ENCODE measurements at regions not wholly inside any gene's neighbourhood (a gene's known extent, or its start where the extent isn't known, plus 50 kb on each side); places are given as distances from the start of the nearest gene placed in this dataset.

DNA sequence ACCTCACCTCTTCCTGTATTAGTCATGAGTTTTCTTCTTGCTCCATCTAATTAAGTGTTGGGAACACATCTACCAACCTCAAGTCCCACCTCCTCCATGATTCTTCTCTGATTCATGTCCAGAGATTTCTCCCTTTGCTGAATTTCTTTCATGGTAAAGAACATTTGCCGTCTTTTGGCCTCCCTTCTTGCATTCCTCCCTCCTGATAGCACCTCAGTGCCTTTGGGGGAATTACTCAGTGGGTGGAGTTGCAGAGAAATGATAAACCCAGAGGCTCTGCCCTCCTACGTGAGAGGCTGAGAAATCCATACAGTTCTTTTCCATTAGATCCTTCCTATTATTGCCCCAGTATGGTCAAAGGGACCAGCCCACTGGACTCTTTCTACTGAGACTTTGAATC, 651.9 kb downstream of the SLC4A3 start:
- no peak for DNase-seq (ENCODE audit: low spot score)

DNA sequence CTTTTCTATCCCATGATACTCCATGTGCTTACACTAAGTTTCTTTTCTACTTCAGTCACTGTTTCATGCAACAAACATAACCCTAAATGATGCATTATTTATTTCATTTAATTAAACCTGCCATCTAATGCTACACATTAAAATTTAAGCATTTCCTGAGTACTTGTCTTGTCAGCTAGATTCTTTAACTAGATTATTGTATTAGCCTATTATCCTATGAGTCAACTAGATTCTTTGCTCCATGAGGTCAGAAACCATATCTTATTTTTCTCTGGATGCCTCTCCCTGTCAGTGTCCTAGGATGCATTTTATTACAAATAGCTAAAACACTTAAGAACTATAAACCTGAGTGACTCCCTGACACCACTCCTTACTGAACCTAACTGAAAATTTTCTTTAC, 652.4 kb downstream of the SLC4A3 start:
- DNase-seq (ENCODE audit: low spot score): no peak

DNA sequence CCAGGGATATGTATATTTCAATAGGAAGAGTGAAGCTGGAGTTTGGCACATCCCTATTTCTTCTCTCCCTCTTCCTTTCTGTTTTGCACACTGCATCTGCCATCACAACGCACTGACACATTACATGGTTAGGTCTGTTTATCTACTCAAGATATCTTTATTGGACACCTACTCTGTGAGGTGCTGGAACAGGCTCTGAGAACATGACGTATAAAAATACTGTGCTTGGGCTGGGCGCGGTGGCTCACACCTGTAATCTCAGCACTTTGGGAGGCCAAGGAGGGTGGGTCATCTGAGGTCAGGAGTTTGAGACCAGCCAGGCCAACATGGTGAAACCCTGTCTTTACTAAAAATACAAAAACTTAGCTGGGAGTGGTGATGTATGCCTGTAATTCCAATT, 653.3 kb downstream of the SLC4A3 start:
- DNase-seq (ENCODE audit: low spot score): no peak

DNA sequence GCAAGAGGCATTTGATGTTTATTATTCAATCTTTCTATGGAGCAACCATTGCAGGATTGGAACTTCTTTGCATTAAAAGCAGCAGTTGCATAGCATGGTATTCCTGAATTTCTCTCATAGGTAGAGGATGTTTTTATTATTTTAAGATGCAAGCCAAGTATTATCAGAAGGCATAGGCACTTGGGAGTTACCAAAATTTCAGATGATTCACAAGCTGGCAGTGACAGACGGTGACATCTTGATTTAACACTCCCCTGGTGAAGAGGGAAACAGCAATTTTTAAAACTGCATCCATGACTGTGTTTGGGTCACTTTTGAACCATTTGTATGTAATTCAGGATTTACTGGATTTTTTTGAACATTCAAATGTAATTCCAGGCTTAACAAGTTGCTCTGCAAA, 654.3 kb downstream of the SLC4A3 start:
- DNase-seq (ENCODE audit: low spot score): no peak

DNA sequence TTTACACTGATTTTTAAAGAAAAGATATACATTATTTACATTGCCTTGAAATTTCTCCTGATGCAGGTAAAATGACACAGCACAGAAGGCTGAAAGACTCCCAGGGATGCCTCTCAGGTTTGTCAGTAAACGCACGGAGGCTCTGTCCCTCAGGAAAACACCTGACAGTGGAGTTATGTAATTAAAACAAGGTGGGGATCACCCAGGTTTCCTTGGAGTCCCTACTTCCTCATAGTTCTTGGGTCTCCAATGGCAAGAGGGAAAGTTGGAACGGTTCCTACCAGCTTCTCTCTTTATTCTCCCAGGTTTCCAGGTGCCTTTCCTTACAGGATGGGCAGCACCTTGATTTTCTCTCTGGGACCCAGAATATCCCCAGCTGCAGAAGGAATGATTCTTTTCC, 654.8 kb downstream of the SLC4A3 start:
- DNase-seq (ENCODE audit: low spot score): no peak

DNA sequence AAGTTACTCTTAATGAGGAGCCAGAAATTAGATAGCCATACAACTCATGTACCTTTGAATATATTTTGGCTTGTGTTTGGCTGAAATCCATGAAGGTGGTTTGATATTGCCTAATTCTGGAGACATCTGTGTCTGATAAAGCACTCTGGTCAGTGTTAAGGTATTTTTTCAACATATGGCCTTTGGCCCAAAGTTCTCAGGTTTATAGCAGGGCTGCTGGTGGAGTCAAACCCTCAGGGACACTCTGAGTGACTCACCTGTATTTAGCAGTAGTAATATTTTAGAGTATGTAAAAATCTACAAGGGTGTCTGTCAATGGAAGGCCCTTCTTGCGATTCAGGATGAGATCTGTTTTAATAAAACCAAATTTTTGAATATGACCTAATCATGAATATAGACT, 666.5 kb downstream of the SLC4A3 start:
- no peak for DNase-seq (ENCODE audit: low spot score)

DNA sequence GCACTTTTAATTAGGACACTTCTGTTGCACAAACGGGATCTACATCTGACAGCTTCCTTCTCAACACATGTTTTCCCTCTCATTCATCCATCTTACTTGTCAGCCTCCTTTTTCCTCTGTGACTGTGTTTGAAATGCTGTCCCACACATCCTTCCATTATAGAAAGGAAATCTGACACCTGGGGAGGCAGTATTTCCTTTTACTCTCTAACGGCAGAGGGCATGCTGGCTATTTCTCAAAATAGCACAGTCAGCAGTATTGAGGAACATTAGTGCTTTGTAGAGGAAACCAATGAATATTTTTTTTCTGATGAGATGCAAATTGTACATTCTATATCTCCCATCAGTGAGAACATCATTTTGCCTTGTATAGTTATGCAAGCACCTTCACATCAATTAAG, 668.7 kb downstream of the SLC4A3 start:
- DNase-seq (ENCODE audit: low spot score): no peak

DNA sequence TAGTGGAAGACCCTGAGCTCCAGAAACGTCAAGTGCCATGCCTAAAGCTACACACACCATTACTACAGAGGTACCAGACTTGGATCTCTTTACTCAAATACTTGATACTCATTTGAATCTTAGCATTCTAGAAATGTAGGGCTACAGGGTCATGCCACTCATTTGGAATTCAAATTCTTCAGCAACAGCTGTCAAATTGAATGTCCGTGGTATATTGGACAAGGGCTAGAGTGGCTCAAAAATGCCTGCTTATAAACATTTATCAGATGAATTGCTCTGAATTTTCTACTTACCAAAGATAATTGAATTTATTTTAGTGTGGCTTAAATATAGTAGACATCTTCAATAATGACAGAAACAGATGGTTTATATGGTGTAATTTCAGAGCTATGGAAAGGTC, 669.7 kb downstream of the SLC4A3 start:
- DNase-seq (ENCODE audit: low spot score): no peak

DNA sequence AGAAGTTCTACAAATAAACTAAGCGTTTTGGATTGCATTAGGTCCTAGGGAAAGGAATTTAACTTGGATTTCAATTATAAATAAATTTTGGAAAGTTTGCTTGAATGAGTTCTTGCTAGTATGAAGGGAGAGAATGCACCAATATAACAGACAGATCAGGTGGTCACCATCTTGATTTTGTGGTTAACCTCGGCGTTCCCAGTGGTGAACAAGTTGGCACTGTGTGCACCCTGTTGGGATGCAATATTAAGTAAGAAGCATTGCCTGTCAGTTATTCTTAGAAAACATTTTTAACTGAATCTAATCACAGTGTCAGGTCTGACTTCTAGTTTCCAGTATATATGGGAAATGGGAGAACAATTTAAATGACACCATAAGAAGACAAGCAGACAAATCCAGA, 673.4 kb downstream of the SLC4A3 start:
- DNase-seq (ENCODE audit: low spot score): no peak

DNA sequence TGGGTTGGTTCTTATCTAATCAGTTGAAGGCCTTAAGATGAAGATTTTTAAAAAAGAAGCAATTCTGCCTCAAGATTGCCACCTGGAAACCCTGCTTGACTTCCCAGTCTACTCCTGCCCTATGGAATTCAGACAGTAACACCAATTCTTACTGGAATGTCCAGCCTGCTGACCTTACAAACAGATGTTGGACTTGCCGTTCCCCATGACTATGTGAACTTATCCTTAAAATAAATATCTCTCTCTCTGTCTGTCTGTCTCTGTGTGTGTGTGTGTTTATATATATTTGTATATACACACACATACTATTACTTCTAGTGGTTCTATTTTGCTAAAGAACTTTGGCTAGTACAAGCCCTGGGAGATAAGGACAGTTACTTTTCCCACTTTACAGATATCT, 675.3 kb downstream of the SLC4A3 start:
- DNase-seq (ENCODE audit: low spot score): no peak

DNA sequence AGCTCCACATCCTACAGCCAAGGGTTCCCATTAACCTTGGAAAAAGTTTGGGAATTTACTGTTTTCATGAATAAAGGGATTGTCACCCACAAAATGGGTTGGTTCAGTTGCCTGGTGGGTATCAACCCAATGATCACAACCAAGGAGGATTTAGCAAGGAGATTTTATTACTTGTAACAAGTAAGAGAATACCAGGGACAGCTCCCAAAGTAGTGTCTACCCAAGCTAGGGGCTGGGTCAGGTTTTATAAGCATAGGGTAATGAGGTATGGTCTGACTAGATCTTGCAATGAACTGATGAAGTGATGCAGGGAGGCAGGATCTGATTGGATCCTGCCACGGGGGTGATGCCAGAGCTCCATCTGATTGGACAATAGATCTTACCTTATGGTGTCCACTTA, 681.8 kb downstream of the SLC4A3 start:
- no peak for DNase-seq (ENCODE audit: low spot score)

DNA sequence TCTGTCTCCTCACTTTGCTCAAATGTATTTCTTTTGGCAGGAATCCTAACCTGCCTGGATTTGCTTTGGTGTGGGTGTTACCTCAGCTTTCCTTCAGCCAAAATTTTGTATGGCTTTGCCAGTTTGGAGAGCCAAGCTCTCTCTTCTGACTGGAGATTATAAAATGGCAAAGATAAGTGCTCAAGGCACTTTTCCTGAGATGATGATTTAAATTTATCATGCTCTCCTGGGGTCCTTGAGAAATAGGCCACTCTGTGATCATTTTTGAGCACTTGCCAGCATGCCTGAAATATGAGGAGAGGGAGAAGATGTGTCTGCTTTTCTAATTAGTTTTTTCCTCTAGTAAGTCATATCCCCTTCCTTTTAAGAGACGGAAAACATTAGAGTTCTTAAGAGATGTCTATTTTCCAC, 683.0 kb downstream of the SLC4A3 start:
- no peak for DNase-seq (ENCODE audit: low spot score)

DNA sequence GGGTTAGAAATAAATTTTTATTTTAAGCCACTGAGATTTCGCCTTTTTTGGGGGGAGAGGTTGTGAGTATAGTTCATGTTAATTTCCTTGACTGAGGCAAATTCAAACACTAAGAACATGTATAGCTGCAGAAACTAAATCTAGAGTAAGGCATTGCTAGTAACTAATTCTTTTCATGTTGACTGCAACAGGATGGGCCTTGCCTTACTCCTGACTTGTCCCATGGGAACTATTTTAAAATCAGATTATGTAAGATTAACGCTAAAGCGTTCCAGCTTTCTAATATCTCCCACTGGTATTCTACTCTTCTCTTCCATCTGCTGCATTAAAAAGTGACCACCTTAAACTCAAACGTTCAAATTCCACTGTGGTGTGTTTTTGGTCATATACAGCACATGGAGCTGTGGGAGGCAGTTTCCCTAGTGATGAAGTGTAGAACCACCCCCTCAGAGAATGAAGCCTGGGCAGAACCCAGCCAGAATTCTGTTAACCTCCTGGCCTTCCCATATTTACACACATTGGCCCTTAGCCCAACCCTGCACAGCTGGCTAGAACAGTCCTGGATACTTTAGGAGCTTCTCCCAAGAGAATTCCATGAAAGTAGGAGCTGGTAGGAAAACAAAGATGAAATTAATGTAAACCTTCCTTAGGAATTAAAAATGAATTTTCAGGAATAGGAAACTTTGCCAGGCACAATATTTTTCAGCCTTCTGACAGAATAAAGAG, 687.8 kb downstream of the SLC4A3 start:
- peak; percentile 59 for DNase-seq (ENCODE audit: low spot score)

DNA sequence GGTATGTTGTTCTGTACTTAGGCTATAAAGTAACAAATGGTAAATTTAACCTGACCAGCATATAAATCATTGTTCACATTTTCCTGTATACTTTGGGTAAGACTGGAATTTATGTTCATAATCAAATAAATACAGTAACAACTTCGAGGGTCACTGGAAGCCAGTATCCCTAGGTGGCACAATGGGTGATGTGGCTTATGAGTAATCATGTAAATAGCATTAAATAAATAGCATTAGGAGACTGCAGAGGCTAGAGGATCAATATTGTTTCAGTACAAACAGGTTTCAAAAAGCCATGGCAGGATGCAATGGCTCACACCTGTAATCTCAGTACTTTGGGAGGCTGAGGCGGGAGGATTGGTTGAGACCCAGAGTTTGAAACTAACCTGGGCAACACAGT, 690.6 kb downstream of the SLC4A3 start:
- no peak for DNase-seq (ENCODE audit: low spot score)

DNA sequence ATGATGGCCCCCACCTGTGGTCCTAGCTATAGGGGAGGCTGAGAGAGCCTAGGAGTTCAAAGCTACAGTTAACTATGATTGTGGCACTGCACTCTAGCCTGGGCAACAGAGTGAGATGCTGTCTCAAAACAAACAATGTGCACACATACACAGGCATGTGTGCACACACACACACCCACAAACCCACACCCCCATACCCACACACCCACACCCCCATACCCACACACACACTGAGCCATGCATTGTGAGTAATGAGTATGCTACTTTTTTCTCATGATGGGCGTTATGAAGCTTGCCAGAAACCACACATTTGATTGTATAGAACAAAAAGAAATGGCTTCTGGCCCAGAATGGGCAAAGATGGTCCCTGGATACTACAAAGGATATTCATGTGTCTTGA, 691.1 kb downstream of the SLC4A3 start:
- DNase-seq (ENCODE audit: low spot score): no peak

DNA sequence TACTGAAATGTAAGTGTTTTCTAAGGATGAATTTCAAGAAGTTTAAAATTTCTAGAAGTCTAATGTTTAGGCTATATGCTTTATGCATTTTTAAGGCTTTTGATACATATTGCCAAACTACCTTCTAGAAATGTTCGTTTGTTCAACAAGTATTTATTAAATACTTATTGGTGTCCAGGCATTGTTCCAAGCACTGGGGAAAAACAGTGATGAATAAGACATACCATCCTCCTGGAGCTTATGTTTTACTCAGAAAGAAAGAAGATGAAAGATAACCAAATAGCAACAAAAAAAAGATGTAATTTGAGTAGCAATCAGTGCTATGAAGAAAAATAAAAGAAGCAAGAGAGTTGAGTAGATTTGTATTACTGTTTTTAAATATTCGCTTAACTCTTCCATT, 692.9 kb downstream of the SLC4A3 start:
- DNase-seq (ENCODE audit: low spot score): no peak

DNA sequence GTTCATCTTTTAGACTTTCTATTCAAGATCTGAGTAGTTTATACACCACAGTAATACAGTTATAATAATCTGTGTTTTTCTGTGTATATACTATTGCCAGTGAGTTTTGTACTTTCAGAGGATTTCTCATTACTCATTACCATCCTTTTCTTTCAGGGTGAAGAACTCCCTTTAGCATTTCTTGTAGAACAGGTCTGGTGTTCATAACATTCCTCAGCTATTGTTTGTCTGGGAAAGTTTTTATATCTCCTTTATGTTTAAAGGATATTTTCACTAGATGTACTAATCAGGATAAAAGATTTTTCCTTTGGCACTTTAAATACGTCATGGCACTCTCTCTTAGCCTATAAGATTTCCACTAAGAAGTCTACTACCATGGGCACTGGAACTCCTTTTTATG, 705.5 kb downstream of the SLC4A3 start:
- no peak for DNase-seq (ENCODE audit: low spot score)

DNA sequence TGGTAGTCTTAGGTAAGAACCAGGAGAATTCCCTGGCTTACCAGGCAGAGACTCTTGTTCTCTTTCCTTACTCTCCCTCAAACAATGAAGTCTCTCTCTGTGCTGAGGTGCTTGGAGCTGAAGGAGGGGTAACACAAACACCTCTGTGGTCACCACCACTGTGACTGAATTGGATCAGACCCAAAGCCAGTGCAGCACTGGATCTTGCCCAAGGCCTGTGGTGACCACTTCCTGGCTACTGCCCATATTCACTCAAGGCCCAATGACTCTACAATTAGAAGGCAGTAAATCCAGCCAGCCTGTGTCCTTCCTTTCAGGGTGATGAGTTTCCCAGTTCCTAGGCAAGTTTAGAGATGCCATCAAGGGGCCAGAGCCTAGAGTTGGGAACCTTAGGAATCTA, 706.8 kb downstream of the SLC4A3 start:
- no peak for DNase-seq (ENCODE audit: low spot score)

DNA sequence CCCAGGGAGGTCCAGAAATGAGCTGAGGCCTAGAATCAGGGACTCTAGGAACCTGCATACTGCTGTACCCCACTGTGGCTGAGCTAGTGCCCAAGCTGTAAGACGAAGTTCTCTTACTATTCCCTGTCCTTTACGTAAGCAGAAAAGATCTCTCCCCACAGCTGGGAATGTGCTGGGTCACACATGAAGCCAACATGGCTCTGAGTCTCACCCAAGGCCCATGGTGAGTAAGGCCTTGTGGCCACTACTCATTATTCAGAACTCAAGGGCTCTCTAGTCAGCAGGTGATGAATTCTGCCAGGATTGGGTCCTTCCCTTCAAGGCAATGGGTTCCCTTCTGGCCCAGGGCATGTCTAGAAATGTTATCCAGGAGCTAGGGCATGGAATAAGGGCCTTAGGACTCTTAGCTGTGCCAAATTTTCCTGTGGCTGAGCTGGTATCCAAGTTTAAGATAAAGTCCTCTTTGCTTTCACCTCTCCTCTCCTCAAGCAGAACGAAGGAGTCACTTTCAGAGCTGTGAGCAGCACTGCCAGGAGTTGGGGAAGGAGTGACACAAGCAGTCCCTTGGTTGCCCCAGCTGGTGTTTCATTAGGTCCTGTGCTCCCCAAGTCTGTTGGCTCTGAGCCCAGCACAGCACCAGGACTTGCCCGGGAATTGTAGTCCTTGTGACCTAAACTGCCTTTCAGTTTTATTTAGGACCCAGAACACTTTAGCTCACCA, 707.6 kb downstream of the SLC4A3 start:
- no peak for DNase-seq (ENCODE audit: low spot score)

DNA sequence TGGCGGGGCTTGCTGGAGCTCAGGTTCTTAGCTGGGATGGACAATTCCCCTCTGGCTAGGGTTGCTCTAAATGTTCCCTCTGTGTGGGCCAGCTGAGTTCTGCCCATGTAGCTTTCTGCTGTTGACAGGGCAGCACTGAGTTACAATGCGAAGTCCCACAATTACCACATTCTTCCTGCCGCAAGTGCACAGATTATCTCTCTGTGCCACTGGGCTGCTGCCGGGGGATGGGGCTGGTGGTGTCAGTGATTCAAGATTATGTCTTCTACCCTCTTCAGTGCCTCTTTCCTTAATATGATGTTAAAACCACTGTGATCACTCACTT, 708.1 kb downstream of the SLC4A3 start:
- no peak for DNase-seq (ENCODE audit: low spot score)

DNA sequence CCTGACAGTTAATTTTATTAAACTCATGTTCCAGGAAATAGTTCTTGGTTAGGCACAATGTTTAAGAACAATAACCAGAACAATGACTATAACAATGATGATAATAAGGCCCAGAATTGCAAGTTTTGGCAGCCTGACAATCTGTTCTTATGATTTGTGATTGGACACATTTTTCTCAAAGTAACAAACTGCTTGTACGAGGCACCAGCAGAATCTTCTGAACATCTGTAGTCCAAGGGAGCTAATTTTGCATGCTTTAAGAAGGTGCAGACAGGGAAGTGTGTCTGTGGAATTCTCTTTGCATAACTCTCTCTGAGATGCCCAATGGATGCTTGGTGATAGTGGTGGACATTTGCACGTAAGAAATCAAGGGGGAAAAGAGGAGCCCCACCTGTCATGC, 709.3 kb downstream of the SLC4A3 start:
- DNase-seq (ENCODE audit: low spot score): no peak

DNA sequence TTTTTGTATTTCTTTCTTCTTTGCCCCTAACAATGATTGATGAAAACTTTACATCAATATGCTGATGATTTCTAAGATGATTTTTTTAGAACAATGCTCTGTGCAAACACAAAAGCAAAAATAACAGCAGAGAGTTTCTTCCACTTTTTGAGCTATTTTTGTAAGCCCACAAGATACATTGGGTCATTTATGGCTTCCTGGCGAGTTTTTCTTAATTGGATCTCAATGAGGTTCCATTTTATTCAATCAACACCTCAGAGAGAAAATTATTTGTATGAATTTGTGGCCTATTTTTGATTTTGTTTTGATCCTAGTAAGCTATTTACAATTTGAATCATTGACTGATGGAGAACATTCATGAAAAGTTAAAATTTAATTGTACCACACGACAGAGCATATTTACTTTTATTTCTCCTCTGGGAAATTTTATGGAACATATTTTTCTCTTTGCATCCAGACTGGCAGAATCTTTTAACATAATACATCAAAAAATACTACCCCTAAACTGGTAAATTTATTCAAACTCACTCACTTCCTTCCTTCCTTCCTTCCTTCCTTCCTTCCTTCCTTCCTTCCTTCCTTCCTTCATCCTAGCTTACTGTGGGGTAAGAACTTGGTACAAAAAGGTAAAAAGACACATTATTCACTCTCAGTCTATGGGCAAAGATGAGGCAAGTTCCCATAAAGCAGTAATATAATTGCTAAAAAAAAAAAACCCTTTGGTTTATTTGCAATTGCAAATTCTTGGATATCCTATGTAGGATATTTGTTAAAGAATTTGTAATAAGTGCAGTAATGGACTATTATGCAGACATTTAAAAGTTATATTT, 710.4 kb downstream of the SLC4A3 start:
- DNase-seq (ENCODE audit: low spot score): no peak

DNA sequence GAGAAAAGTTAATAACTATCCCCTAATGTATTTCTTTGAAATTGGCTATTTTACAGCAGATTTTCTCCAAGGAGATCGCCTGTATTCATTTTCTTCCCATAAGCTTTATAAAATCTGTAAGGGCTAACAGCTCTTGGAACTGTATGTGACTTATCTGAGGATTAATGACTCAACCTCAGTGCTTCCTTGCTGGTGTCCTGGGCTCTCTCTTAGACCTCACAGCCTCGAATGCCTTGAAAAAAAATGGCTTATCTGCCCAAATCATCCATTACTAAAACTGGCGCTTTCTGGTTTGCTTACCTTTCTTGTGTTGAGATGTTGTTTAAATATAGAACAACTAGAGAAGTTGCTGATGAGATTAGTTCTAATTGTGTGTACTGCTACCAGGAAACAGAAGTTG, 713.6 kb downstream of the SLC4A3 start:
- DNase-seq (ENCODE audit: low spot score): no peak

All from D341Med (cell line).